ENCODE measurements at regions not wholly inside any gene's neighbourhood (a gene's known extent, or its start where the extent isn't known, plus 50 kb on each side); places are given as distances from the start of the nearest gene placed in this dataset.
"Not testable (repeated sequence)": the region's sequence is repeated elsewhere in the genome, so short reads cannot be mapped to it uniquely, and the experiment has no call there.

- DNase-seq, result no peak
Observed at GRCh38 chr11:112310848-112311247, 50.2 kb upstream of the PLET1 start.

- DNase-seq, result no peak
Observed at GRCh38 chr11:112315057-112315720, 54.5 kb upstream of the PLET1 start.

- no peak for DNase-seq
Observed at GRCh38 chr11:112315861-112316739, 55.4 kb upstream of the PLET1 start.

GRCh38 chr11:112316971-112317370 lies 56.3 kb upstream of the PLET1 start:
- no peak for DNase-seq

- DNase-seq, result peak; percentile 43
Observed at GRCh38 chr11:112318184-112318591, 57.5 kb upstream of the PLET1 start.

- DNase-seq, result no peak
Observed at GRCh38 chr11:112318661-112319060, 58.0 kb upstream of the PLET1 start.

GRCh38 chr11:112320668-112321067 lies 60.0 kb upstream of the PLET1 start:
- peak; percentile 63 for DNase-seq

GRCh38 chr11:112321501-112322172 lies 61.0 kb upstream of the PLET1 start:
- DNase-seq, result peak; percentile 60

- no peak for DNase-seq
Observed at GRCh38 chr11:112322173-112322790, 61.6 kb upstream of the PLET1 start.

GRCh38 chr11:112334381-112334780 lies 73.7 kb upstream of the PLET1 start:
- no peak for DNase-seq

GRCh38 chr11:112336356-112336886 lies 75.8 kb upstream of the PLET1 start:
- no peak for DNase-seq

GRCh38 chr11:112339566-112339965 lies 78.9 kb upstream of the PLET1 start:
- DNase-seq, result no peak

GRCh38 chr11:112343368-112344039 lies 82.8 kb upstream of the PLET1 start:
- peak; percentile 60 for DNase-seq

GRCh38 chr11:112344040-112344413 lies 83.4 kb upstream of the PLET1 start:
- no peak for DNase-seq

- no peak for DNase-seq
Observed at GRCh38 chr11:112345166-112345565, 84.5 kb upstream of the PLET1 start.

- peak; percentile 23 for DNase-seq
Observed at GRCh38 chr11:112345706-112346105, 85.0 kb upstream of the PLET1 start.

- no peak for DNase-seq
Observed at GRCh38 chr11:112346586-112346985, 85.9 kb upstream of the PLET1 start.

- no peak for DNase-seq
Observed at GRCh38 chr11:112348480-112349029, 87.9 kb upstream of the PLET1 start.

GRCh38 chr11:112351423-112351822 lies 90.8 kb upstream of the PLET1 start:
- not testable (repeated sequence) for DNase-seq

GRCh38 chr11:112352907-112353306 lies 92.2 kb upstream of the PLET1 start:
- no peak for DNase-seq

GRCh38 chr11:112354364-112354763 lies 93.7 kb upstream of the PLET1 start:
- DNase-seq, result no peak

- no peak for DNase-seq
Observed at GRCh38 chr11:112355726-112356125, 95.1 kb upstream of the PLET1 start.
